GM21786 (cell line): ENCODE measurements at regions not wholly inside any gene's neighbourhood (a gene's known extent, or its start where the extent isn't known, plus 50 kb on each side); places are given as distances from the start of the nearest gene placed in this dataset.
"Not testable (repeated sequence)": the region's sequence is repeated elsewhere in the genome, so short reads cannot be mapped to it uniquely, and the experiment has no call there.

Experiments
- ATAC-seq: cut with Tn5 transposase; IDR thresholded peaks from one replicate; pipeline ENCODE4 v1.9.1; 2021; ENCODE audit not compliant: unreplicated experiment

- no peak for ATAC-seq
Measured at GRCh38 chr2:180618570-180618969, 361.8 kb upstream of the UBE2E3 start.

- no peak for ATAC-seq
Measured at GRCh38 chr2:180614776-180615175, 365.6 kb upstream of the UBE2E3 start.

- no peak for ATAC-seq
Measured at GRCh38 chr2:180609626-180610340, 370.6 kb upstream of the UBE2E3 start.

- no peak for ATAC-seq
Measured at GRCh38 chr2:180607514-180608049, 372.8 kb upstream of the UBE2E3 start.

- peak; percentile 76 for ATAC-seq
Measured at GRCh38 chr2:180604077-180604476, 376.3 kb upstream of the UBE2E3 start.

GRCh38 chr2:180601016-180601415, 379.4 kb upstream of the UBE2E3 start:
- ATAC-seq, result no peak

GRCh38 chr2:180599804-180600203, 380.6 kb upstream of the UBE2E3 start:
- ATAC-seq, result no peak

GRCh38 chr2:180597179-180597578, 383.2 kb upstream of the UBE2E3 start:
- no peak for ATAC-seq

- no peak for ATAC-seq
Measured at GRCh38 chr2:180596453-180596852, 384.0 kb upstream of the UBE2E3 start.

GRCh38 chr2:180591947-180592346, 388.5 kb upstream of the UBE2E3 start:
- no peak for ATAC-seq

- not testable (repeated sequence) for ATAC-seq
Measured at GRCh38 chr2:180591093-180591781, 389.2 kb upstream of the UBE2E3 start.

- ATAC-seq, result no peak
Measured at GRCh38 chr2:180583441-180584140, 396.8 kb upstream of the UBE2E3 start.

- ATAC-seq, result no peak
Measured at GRCh38 chr2:180579388-180579787, 401.0 kb upstream of the UBE2E3 start.

GRCh38 chr2:180578441-180578840, 402.0 kb upstream of the UBE2E3 start:
- no peak for ATAC-seq

GRCh38 chr2:180577567-180577966, 402.8 kb upstream of the UBE2E3 start:
- no peak for ATAC-seq

- no peak for ATAC-seq
Measured at GRCh38 chr2:180573951-180574350, 406.5 kb upstream of the UBE2E3 start.

- no peak for ATAC-seq
Measured at GRCh38 chr2:180572346-180572745, 408.1 kb upstream of the UBE2E3 start.

GRCh38 chr2:180571559-180571958, 408.8 kb upstream of the UBE2E3 start:
- no peak for ATAC-seq

GRCh38 chr2:180570864-180571263, 409.5 kb upstream of the UBE2E3 start:
- no peak for ATAC-seq

GRCh38 chr2:180564051-180564450, 416.4 kb upstream of the UBE2E3 start:
- ATAC-seq, result no peak

- ATAC-seq, result no peak
Measured at GRCh38 chr2:180562378-180562777, 418.0 kb upstream of the UBE2E3 start.

GRCh38 chr2:180559771-180560170, 420.6 kb upstream of the UBE2E3 start:
- ATAC-seq, result no peak
